Thyroid gland (tissue), 4 donors: ENCODE measurements at regions not wholly inside any gene's neighbourhood (a gene's known extent, or its start where the extent isn't known, plus 50 kb on each side); places are given as distances from the start of the nearest gene placed in this dataset.
A peak's percentile ranks its signal among the peaks of the same experiment; 100 is the strongest.

Source experiments
- DNase-seq, 2 donors: peaks; one replicate each; pipeline ENCODE4 v3.0.0-alpha.2; 2019
- H3K27ac ChIP-seq, 3 donors: fragments of 200-600 bp; sonication (generic); 1 replicate in 2 of 3; 2 replicates in 1 of 3; pipeline ENCODE4 v1.5.1; 2016 to 2019; ENCODE audit warnings: mild to moderate bottlenecking in 1 of 3, moderate library complexity in 1 of 3
- H3K27me3 ChIP-seq: fragments of 200-600 bp; sonication (generic); one replicate; pipeline ENCODE4 v1.5.1; 2019
- H3K36me3 ChIP-seq, 2 donors: fragments of 200-600 bp; sonication (generic); one replicate each; pipeline ENCODE4 v1.5.1; 2016 to 2019
- H3K4me1 ChIP-seq, 2 donors: fragments of 200-600 bp; sonication (generic); one replicate each; pipeline ENCODE4 v1.5.1; 2017 to 2019
- H3K4me3 ChIP-seq, 3 donors: fragments of 200-600 bp; sonication (generic); replicated peaks in 1 of 3; 1 replicate in 2 of 3; 2 replicates in 1 of 3; pipeline ENCODE4 v1.5.1; 2016; ENCODE audit warnings: mild to moderate bottlenecking in 1 of 3
- H3K9me3 ChIP-seq: fragments of 200-600 bp; sonication (generic); one replicate; pipeline ENCODE4 v1.5.1; 2017
- POLR2A ChIP-seq, 2 donors: fragments of 450-650 bp; IDR thresholded peaks; one replicate each; pipeline ENCODE4 v1.6.1; 2017; ENCODE audit warnings: antibody characterized with exemption in 2 of 2, mild to moderate bottlenecking in 2 of 2, moderate library complexity in 1 of 2
- WGBS, 2 donors: methylation state at CpG; one replicate each; pipeline ENCODE4 v1.1.5; 2017; 5-methylcytosine and 5-hydroxymethylcytosine counted together
- intact Hi-C: fragments of 100-400 bp; cut with DNase I; formaldehyde crosslinking; loops from one replicate; pipeline ENCODE4 v1.15.1; 2023
- TF ChIP-seq, protein P1 (sequence below), 6 experiments: fragments of 200-600 bp in 3 of 6; fragments of 450-650 bp in 3 of 6; sonication (generic) in 3 of 6; IDR thresholded peaks; one replicate each; pipeline ENCODE4 v1.5.1; 2016 to 2019; ENCODE audit warnings: antibody characterized with exemption in 6 of 6, mild to moderate bottlenecking in 2 of 6, inconsistent platforms in 1 of 6, moderate library complexity in 1 of 6

GRCh38 chr7:42834676-42835075 is 77.2 kb downstream of the C7orf25 start:
- intact Hi-C loops = loop anchor here (5.0 kb wide), 1 partner anchor 892 kb away; no protein-coding TSS in a partner anchor
- DNase-seq = no peak
- TF ChIP-seq, protein P1, sequence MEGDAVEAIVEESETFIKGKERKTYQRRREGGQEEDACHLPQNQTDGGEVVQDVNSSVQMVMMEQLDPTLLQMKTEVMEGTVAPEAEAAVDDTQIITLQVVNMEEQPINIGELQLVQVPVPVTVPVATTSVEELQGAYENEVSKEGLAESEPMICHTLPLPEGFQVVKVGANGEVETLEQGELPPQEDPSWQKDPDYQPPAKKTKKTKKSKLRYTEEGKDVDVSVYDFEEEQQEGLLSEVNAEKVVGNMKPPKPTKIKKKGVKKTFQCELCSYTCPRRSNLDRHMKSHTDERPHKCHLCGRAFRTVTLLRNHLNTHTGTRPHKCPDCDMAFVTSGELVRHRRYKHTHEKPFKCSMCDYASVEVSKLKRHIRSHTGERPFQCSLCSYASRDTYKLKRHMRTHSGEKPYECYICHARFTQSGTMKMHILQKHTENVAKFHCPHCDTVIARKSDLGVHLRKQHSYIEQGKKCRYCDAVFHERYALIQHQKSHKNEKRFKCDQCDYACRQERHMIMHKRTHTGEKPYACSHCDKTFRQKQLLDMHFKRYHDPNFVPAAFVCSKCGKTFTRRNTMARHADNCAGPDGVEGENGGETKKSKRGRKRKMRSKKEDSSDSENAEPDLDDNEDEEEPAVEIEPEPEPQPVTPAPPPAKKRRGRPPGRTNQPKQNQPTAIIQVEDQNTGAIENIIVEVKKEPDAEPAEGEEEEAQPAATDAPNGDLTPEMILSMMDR (IDR thresholded peaks at IDR 0.05) = no peak
- TF ChIP-seq POLR2A (IDR thresholded peaks at IDR 0.05) = no peak
- no peaks in the 10 kb centered on the region for H3K27me3 ChIP-seq
- no peaks in the 10 kb centered on the region for H3K9me3 ChIP-seq
- H3K36me3 ChIP-seq = no peaks in the 10 kb centered on the region
- H3K4me3 ChIP-seq = no peak overlapping the region
- H3K4me1 ChIP-seq = peaks cover 20 to 24% of the 10 kb centered on the region in 2 donors
- H3K27ac ChIP-seq = no peak overlapping the region

DNA sequence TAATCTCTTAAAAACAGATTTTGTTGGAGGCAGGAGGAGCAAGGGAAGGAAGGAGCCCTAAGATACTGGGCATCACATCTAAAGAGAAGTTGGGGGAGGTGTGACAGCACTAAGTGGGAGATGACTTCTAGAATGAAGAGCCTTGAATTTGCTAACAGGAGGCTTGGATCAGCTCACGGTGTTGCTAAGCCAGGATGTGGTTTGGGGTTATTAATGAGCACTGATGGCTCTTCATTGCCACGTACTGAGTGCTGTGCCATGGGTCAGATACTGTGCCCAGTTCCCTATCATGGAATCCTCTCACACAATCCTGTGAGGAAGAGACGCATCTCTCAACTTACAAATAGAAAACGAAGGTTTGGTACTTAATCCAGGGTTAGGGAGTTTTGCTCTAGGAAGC is 78.5 kb downstream of the C7orf25 start:
- Histone ChIP-seq H3K36me3 (no peaks in the 10 kb centered on the region), H3K4me1 (peaks cover 20 to 24% of the 10 kb centered on the region in 2 donors), H3K27me3 (no peaks in the 10 kb centered on the region), H3K4me3 (no peak overlapping the region), H3K9me3 (no peaks in the 10 kb centered on the region), H3K27ac (no peak overlapping the region)
- DNase-seq = no peak
- TF ChIP-seq, protein P1 (IDR thresholded peaks at IDR 0.05) = no peak
- no peak for TF ChIP-seq POLR2A (IDR thresholded peaks at IDR 0.05)
- WGBS, 2 donors = 87 to 94% methylated on average over 4 of the region's 4 CpGs
- intact Hi-C loops = loop anchor here (5.0 kb wide), 1 partner anchor 891 kb away; no protein-coding TSS in a partner anchor

DNA sequence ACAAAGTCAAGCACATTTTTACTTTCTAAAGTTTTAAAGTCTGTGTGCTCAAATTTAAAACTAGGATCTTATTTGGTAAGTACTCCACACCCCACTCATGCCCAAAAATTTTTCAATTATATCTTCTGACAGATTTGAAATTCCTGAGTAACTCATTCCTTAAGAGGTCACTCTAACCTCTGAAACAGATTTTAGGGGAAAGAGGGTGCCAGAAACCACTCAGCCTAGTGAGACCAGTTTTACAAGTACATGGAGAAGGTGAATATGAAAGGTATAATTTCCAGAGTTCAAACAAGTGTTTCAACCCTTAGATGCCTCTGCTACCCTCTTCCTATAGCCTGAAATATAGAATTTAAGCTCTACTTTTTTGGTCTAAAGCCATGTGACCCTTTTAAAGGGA is 79.2 kb downstream of the C7orf25 start:
- H3K4me3 ChIP-seq = no peak overlapping the region
- H3K27me3 ChIP-seq = no peaks in the 10 kb centered on the region
- H3K27ac ChIP-seq = peak overlapping the region in 2 of 3 donors; percentile 25 to 41
- H3K36me3 ChIP-seq = no peaks in the 10 kb centered on the region
- H3K9me3 ChIP-seq = no peaks in the 10 kb centered on the region
- TF ChIP-seq, protein P1 (IDR thresholded peaks at IDR 0.05) = peak in 1 of 6 experiments; percentile 20
- no peak for TF ChIP-seq POLR2A (IDR thresholded peaks at IDR 0.05)
- intact Hi-C loops = loop anchor here (5.0 kb wide), 1 partner anchor 890 kb away; no protein-coding TSS in a partner anchor
- peaks cover 20 to 24% of the 10 kb centered on the region in 2 donors for H3K4me1 ChIP-seq
- peak; percentile 22 to 44 for DNase-seq

GRCh38 chr7:42831718-42832522 is 80.0 kb downstream of the C7orf25 start:
- peaks cover 20 to 24% of the 10 kb centered on the region in 2 donors for H3K4me1 ChIP-seq
- intact Hi-C loops = loop anchor here (5.0 kb wide), 1 partner anchor 890 kb away; no protein-coding TSS in a partner anchor
- peak; percentile 56 to 63 for DNase-seq
- H3K4me3 ChIP-seq = no peak overlapping the region
- no peaks in the 10 kb centered on the region for H3K9me3 ChIP-seq
- TF ChIP-seq, protein P1 (IDR thresholded peaks at IDR 0.05) = peak in 4 of 6 experiments; percentile 29 to 67 (median 61)
- TF ChIP-seq POLR2A (IDR thresholded peaks at IDR 0.05) = no peak
- peak overlapping the region in 1 of 3 donors; percentile 41 for H3K27ac ChIP-seq
- no peaks in the 10 kb centered on the region for H3K27me3 ChIP-seq
- 21 to 26% methylated on average over 9 of the region's 9 CpGs for WGBS, 2 donors
- H3K36me3 ChIP-seq = no peaks in the 10 kb centered on the region
